H9 (cell line): ENCODE measurements at regions not wholly inside any gene's neighbourhood (a gene's known extent, or its start where the extent isn't known, plus 50 kb on each side); places are given as distances from the start of the nearest gene placed in this dataset.

ENCODE experiments used
- DNase-seq: peaks from one replicate; pipeline ENCODE4 v3.0.0-alpha.2; 2017
- H2AFZ ChIP-seq: one replicate; pipeline ENCODE4 v1.6.1; 2013; ENCODE audit warnings: mild to moderate bottlenecking, low read length, control low read depth, moderate library complexity
- H2AK5ac ChIP-seq: 2 replicates; pipeline ENCODE4 v1.6.1; 2013; ENCODE audit warnings: low read length, control low read depth, mixed read lengths; ENCODE audit not compliant: insufficient read length
- H2BK120ac ChIP-seq: one replicate; pipeline ENCODE4 v1.6.1; 2013; ENCODE audit warnings: low read depth, mild to moderate bottlenecking, low read length, control low read depth, inconsistent platforms; ENCODE audit not compliant: poor library complexity, severe bottlenecking
- H2BK12ac ChIP-seq: 2 replicates; pipeline ENCODE4 v1.6.1; 2013; ENCODE audit warnings: low read length, control low read depth, mixed read lengths, low read depth; ENCODE audit not compliant: insufficient read length
- H2BK15ac ChIP-seq: 2 replicates; pipeline ENCODE4 v1.6.1; 2013; ENCODE audit warnings: low read depth, low read length, control low read depth
- H2BK20ac ChIP-seq: one replicate; pipeline ENCODE4 v1.6.1; 2013; ENCODE audit warnings: low read depth, mild to moderate bottlenecking, low read length, control low read depth, inconsistent platforms; ENCODE audit not compliant: poor library complexity, severe bottlenecking
- H2BK5ac ChIP-seq: 2 replicates; pipeline ENCODE4 v1.6.1; 2013; ENCODE audit warnings: low read length, control low read depth, mixed read lengths; ENCODE audit not compliant: insufficient read length
- H3K14ac ChIP-seq: 2 replicates; pipeline ENCODE4 v1.6.1; 2013; ENCODE audit warnings: low read length, control low read depth; ENCODE audit not compliant: insufficient read depth
- H3K18ac ChIP-seq: 2 replicates; pipeline ENCODE4 v1.6.1; 2013; ENCODE audit warnings: low read depth, mild to moderate bottlenecking, mixed read lengths, low read length, control low read depth; ENCODE audit not compliant: insufficient read length
- H3K23ac ChIP-seq: 2 replicates; pipeline ENCODE4 v1.6.1; 2013; ENCODE audit warnings: low read length, control low read depth, mixed read lengths, low read depth; ENCODE audit not compliant: insufficient read length
- H3K23me2 ChIP-seq: 2 replicates; pipeline ENCODE4 v1.6.1; 2013; ENCODE audit warnings: low read depth, mild to moderate bottlenecking, mixed read lengths, low read length, control low read depth; ENCODE audit not compliant: insufficient read length, poor library complexity, severe bottlenecking
- H3K27ac ChIP-seq: 2 replicates; pipeline ENCODE4 v1.5.1; 2013; ENCODE audit warnings: low read length, control low read depth, mixed read lengths, low read depth; ENCODE audit not compliant: insufficient read length
- H3K27me3 ChIP-seq: 2 replicates; pipeline ENCODE4 v1.6.1; 2013; ENCODE audit warnings: low read length, control low read depth, inconsistent platforms; ENCODE audit not compliant: insufficient read depth
- H3K4ac ChIP-seq: 2 replicates; pipeline ENCODE4 v1.6.1; 2013; ENCODE audit warnings: low read depth, mild to moderate bottlenecking, control low read depth, inconsistent platforms, low read length, moderate library complexity
- H3K4me1 ChIP-seq: 2 replicates; pipeline ENCODE4 v1.6.1; 2013; ENCODE audit warnings: low read length, control low read depth, inconsistent platforms; ENCODE audit not compliant: insufficient read depth
- H3K4me2 ChIP-seq: 2 replicates; pipeline ENCODE4 v1.6.1; 2013; ENCODE audit warnings: low read length, control low read depth, mixed read lengths; ENCODE audit not compliant: insufficient read length, insufficient read depth
- H3K56ac ChIP-seq: 2 replicates; pipeline ENCODE4 v1.6.1; 2013; ENCODE audit warnings: low read depth, mild to moderate bottlenecking, mixed read lengths, low read length, control low read depth; ENCODE audit not compliant: insufficient read length
- H3K79me1 ChIP-seq: 2 replicates; pipeline ENCODE4 v1.6.1; 2013; ENCODE audit warnings: low read depth, mild to moderate bottlenecking, moderate library complexity, low read length, control low read depth, inconsistent platforms; ENCODE audit not compliant: insufficient read depth, poor library complexity, severe bottlenecking
- H3K79me2 ChIP-seq: 2 replicates; pipeline ENCODE4 v1.6.1; 2013; ENCODE audit warnings: low read length, control low read depth, inconsistent platforms; ENCODE audit not compliant: insufficient read depth
- H3K9ac ChIP-seq: 2 replicates; pipeline ENCODE4 v1.6.1; 2013; ENCODE audit warnings: low read length, control low read depth, mixed read lengths; ENCODE audit not compliant: insufficient read length; ENCODE audit errors: extremely low read depth
- H3K9me3 ChIP-seq: one replicate; pipeline ENCODE4 v1.6.1; 2013; ENCODE audit warnings: low read depth, low read length, inconsistent platforms; ENCODE audit not compliant: control insufficient read depth
- H3T11ph ChIP-seq: one replicate; pipeline ENCODE4 v1.6.1; 2013; ENCODE audit warnings: mild to moderate bottlenecking, low read length, control low read depth, inconsistent platforms
- H4K20me1 ChIP-seq: one replicate; pipeline ENCODE4 v1.6.1; 2013; ENCODE audit not compliant: control insufficient read depth, insufficient read length, insufficient read depth
- H4K5ac ChIP-seq: 2 replicates; pipeline ENCODE4 v1.6.1; 2013; ENCODE audit warnings: low read depth, mild to moderate bottlenecking, mixed read lengths, low read length, control low read depth; ENCODE audit not compliant: insufficient read length
- H4K8ac ChIP-seq: replicated peaks from 2 replicates; pipeline ENCODE4 v1.6.1; 2013; ENCODE audit warnings: low read length, control low read depth, mixed read lengths, low read depth; ENCODE audit not compliant: insufficient read length
- H4K91ac ChIP-seq: 2 replicates; pipeline ENCODE4 v1.6.1; 2013; ENCODE audit warnings: low read depth, mild to moderate bottlenecking, moderate library complexity, mixed read lengths, low read length, control low read depth; ENCODE audit not compliant: insufficient read length
- H3K27ac Mint-ChIP-seq, 3 experiments: 2 replicates in 2 of 3; 3 replicates in 1 of 3; pipeline ENCODE4 v1.8.0; 2020 to 2021; ENCODE audit warnings: mixed read lengths in 3 of 3, mild to moderate bottlenecking in 1 of 3, moderate library complexity in 1 of 3
- H3K27me3 Mint-ChIP-seq: 2 replicates; pipeline ENCODE4 v1.8.0; 2021; ENCODE audit warnings: low read depth, mild to moderate bottlenecking, moderate library complexity, mixed read lengths
- H3K36me3 Mint-ChIP-seq, 3 experiments: 2 replicates in 2 of 3; 3 replicates in 1 of 3; pipeline ENCODE4 v1.8.0; 2020 to 2021; ENCODE audit warnings: low read depth in 3 of 3, mixed read lengths in 3 of 3; ENCODE audit not compliant: insufficient read depth in 1 of 3
- H3K4me1 Mint-ChIP-seq, 2 experiments: 2 replicates each; pipeline ENCODE4 v1.8.0; 2020; ENCODE audit warnings: mixed read lengths in 2 of 2
- H3K4me3 Mint-ChIP-seq, 2 experiments: 2 replicates in 1 of 2; 3 replicates in 1 of 2; pipeline ENCODE4 v1.8.0; 2020 to 2021; ENCODE audit warnings: mild to moderate bottlenecking in 2 of 2, mixed read lengths in 2 of 2, moderate library complexity in 1 of 2
- H3K9me3 Mint-ChIP-seq, 2 experiments: 2 replicates in 1 of 2; 3 replicates in 1 of 2; pipeline ENCODE4 v1.8.0; 2020; ENCODE audit warnings: mild to moderate bottlenecking in 2 of 2, mixed read lengths in 2 of 2, moderate library complexity in 1 of 2
- WGBS: extraction: QIAGEN DNeasy Blood & Tissue Kit; methylation state at CpG from one replicate; pipeline ENCODE4 v1.1.7; 2013; ENCODE audit warnings: missing lambda C conversion rate, low lambda C conversion rate, mixed read lengths; ENCODE audit not compliant: insufficient read length; ENCODE audit errors: extremely low coverage; 5-methylcytosine and 5-hydroxymethylcytosine counted together
- TF ChIP-seq, protein P1 (sequence below): fragments of 200-600 bp; sonication (generic); conservative IDR thresholded peaks from 3 replicates; pipeline ENCODE4 v1.8.0; 2021; ENCODE audit warnings: antibody characterized with exemption, mild to moderate bottlenecking

DNA sequence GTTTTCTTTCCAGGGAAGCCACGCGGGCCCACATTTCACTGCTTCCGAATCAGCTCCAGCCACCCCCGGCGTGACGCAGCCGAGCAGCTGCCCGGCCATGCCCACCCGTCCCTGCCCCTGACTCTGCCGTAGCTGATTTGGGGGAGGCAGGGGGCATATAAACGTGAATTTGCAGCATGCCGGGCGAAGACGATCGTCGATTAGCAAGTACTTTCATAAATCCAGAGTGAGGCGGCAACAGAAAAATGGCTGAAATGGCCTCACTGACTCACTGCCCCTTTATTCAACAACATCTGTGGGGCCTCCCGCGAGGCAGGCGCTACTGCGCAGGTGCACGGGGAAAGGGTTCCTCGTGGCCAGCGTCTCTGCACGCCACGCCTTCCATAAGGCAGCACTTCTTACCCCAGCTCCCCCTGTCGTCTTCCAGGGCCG lies 118.0 kb downstream of the DLL1 start:
- H2BK20ac ChIP-seq, result no peak overlapping the region
- DNase-seq, result no peak
- H3K18ac ChIP-seq, result no peak overlapping the region
- TF ChIP-seq, protein P1, sequence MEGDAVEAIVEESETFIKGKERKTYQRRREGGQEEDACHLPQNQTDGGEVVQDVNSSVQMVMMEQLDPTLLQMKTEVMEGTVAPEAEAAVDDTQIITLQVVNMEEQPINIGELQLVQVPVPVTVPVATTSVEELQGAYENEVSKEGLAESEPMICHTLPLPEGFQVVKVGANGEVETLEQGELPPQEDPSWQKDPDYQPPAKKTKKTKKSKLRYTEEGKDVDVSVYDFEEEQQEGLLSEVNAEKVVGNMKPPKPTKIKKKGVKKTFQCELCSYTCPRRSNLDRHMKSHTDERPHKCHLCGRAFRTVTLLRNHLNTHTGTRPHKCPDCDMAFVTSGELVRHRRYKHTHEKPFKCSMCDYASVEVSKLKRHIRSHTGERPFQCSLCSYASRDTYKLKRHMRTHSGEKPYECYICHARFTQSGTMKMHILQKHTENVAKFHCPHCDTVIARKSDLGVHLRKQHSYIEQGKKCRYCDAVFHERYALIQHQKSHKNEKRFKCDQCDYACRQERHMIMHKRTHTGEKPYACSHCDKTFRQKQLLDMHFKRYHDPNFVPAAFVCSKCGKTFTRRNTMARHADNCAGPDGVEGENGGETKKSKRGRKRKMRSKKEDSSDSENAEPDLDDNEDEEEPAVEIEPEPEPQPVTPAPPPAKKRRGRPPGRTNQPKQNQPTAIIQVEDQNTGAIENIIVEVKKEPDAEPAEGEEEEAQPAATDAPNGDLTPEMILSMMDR, result no peak
- no peak overlapping the region for H3T11ph ChIP-seq
- H2BK120ac ChIP-seq, result no peak overlapping the region
- no peak overlapping the region for H2AFZ ChIP-seq
- peaks cover 7 to 17% (median 11%) of the 10 kb centered on the region in 3 experiments for H3K36me3 Mint-ChIP-seq
- peaks cover 7% of the 10 kb centered on the region for H3K9me3 ChIP-seq
- H3K23me2 ChIP-seq, result no peaks in the 10 kb centered on the region
- no peak overlapping the region for H4K8ac ChIP-seq
- H3K4ac ChIP-seq, result no peak overlapping the region
- no peaks in the 10 kb centered on the region for H3K27me3 ChIP-seq
- H3K4me1 Mint-ChIP-seq, result no peaks in the 10 kb centered on the region
- no peak overlapping the region for H4K5ac ChIP-seq
- no peak overlapping the region for H2BK12ac ChIP-seq
- H3K79me2 ChIP-seq, result no peaks in the 10 kb centered on the region
- H3K4me1 ChIP-seq, result no peaks in the 10 kb centered on the region
- no peak overlapping the region for H3K4me2 ChIP-seq
- H4K20me1 ChIP-seq, result no peaks in the 10 kb centered on the region
- no peak overlapping the region for H3K27ac Mint-ChIP-seq
- no peak overlapping the region for H4K91ac ChIP-seq
- H2BK15ac ChIP-seq, result no peak overlapping the region
- no peak overlapping the region for H2AK5ac ChIP-seq
- H3K9me3 Mint-ChIP-seq, result peaks cover 42 to 63% of the 10 kb centered on the region in 2 experiments
- no peak overlapping the region for H3K4me3 Mint-ChIP-seq
- no peak overlapping the region for H3K56ac ChIP-seq
- no peak overlapping the region for H3K14ac ChIP-seq
- no peak overlapping the region for H3K23ac ChIP-seq
- H3K27ac ChIP-seq, result no peak overlapping the region
- peaks cover 14% of the 10 kb centered on the region for H3K27me3 Mint-ChIP-seq
- H3K9ac ChIP-seq, result no peak overlapping the region
- no peak overlapping the region for H2BK5ac ChIP-seq
- H3K79me1 ChIP-seq, result no peaks in the 10 kb centered on the region
- WGBS, result no CpG with 5 or more reads among the region's 28 CpGs
